Nephron (organoid): ENCODE measurements at regions not wholly inside any gene's neighbourhood (a gene's known extent, or its start where the extent isn't known, plus 50 kb on each side); places are given as distances from the start of the nearest gene placed in this dataset.
A peak's percentile ranks its signal among the peaks of the same experiment; 100 is the strongest.

Experiments used
- H3K27ac Mint-ChIP-seq, 3 experiments: 2 replicates each; pipeline ENCODE4 v1.8.0; 2020; ENCODE audit warnings: mixed read lengths in 3 of 3, mild to moderate bottlenecking in 2 of 3, moderate library complexity in 1 of 3
- H3K27me3 Mint-ChIP-seq: 2 replicates; pipeline ENCODE4 v1.8.0; 2021; ENCODE audit warnings: low read depth, mild to moderate bottlenecking, moderate library complexity, mixed read lengths
- H3K36me3 Mint-ChIP-seq: 2 replicates; pipeline ENCODE4 v1.8.0; 2020; ENCODE audit warnings: low read depth, mixed read lengths
- H3K4me1 Mint-ChIP-seq: 2 replicates; pipeline ENCODE4 v1.8.0; 2020; ENCODE audit warnings: mixed read lengths
- H3K4me3 Mint-ChIP-seq, 3 experiments: 2 replicates each; pipeline ENCODE4 v1.8.0; 2020; ENCODE audit warnings: mild to moderate bottlenecking in 3 of 3, mixed read lengths in 3 of 3, moderate library complexity in 2 of 3
- H3K9me3 Mint-ChIP-seq: 2 replicates; pipeline ENCODE4 v1.8.0; 2020; ENCODE audit warnings: mixed read lengths
- CTCF ChIP-seq, 3 experiments: fragments of 200-600 bp; sonication (generic); IDR thresholded peaks; one replicate each; pipeline ENCODE4 v1.5.0; 2021; ENCODE audit warnings: antibody characterized with exemption in 3 of 3; ENCODE audit not compliant: unreplicated experiment in 3 of 3

GRCh38 chr1:81594206-81594605 lies 206.5 kb upstream of the ADGRL2 start:
- no peak for TF ChIP-seq CTCF (IDR thresholded peaks at IDR 0.05; ENCODE audit: unreplicated experiment in 3 of 3)
- Mint-ChIP-seq H3K27me3 (no peaks in the 10 kb centered on the region), H3K27ac (no peak overlapping the region), H3K36me3 (no peaks in the 10 kb centered on the region), H3K9me3 (no peaks in the 10 kb centered on the region), H3K4me1 (no peaks in the 10 kb centered on the region), H3K4me3 (no peak overlapping the region)

- Mint-ChIP-seq H3K27ac (no peak overlapping the region), H3K9me3 (no peaks in the 10 kb centered on the region), H3K4me1 (peaks cover 7% of the 10 kb centered on the region), H3K4me3 (no peak overlapping the region), H3K27me3 (no peaks in the 10 kb centered on the region), H3K36me3 (no peaks in the 10 kb centered on the region)
- TF ChIP-seq CTCF (IDR thresholded peaks at IDR 0.05; ENCODE audit: unreplicated experiment in 3 of 3) = no peak
Measured at GRCh38 chr1:81592233-81592632, 208.5 kb upstream of the ADGRL2 start.

GRCh38 chr1:81590171-81590570 lies 210.6 kb upstream of the ADGRL2 start:
- no peaks in the 10 kb centered on the region for H3K9me3 Mint-ChIP-seq
- H3K36me3 Mint-ChIP-seq = no peaks in the 10 kb centered on the region
- no peak overlapping the region for H3K4me3 Mint-ChIP-seq
- no peak overlapping the region for H3K27ac Mint-ChIP-seq
- peaks cover 7% of the 10 kb centered on the region for H3K4me1 Mint-ChIP-seq
- TF ChIP-seq CTCF (IDR thresholded peaks at IDR 0.05; ENCODE audit: unreplicated experiment in 3 of 3) = no peak
- no peaks in the 10 kb centered on the region for H3K27me3 Mint-ChIP-seq

GRCh38 chr1:81588149-81588548 lies 212.6 kb upstream of the ADGRL2 start:
- no peak for TF ChIP-seq CTCF (IDR thresholded peaks at IDR 0.05; ENCODE audit: unreplicated experiment in 3 of 3)
- H3K36me3 Mint-ChIP-seq = no peaks in the 10 kb centered on the region
- H3K27me3 Mint-ChIP-seq = no peaks in the 10 kb centered on the region
- H3K4me1 Mint-ChIP-seq = peaks cover 17% of the 10 kb centered on the region
- H3K9me3 Mint-ChIP-seq = no peaks in the 10 kb centered on the region
- H3K27ac Mint-ChIP-seq = no peak overlapping the region
- H3K4me3 Mint-ChIP-seq = no peak overlapping the region

- H3K27ac Mint-ChIP-seq = peak overlapping the region in 1 of 3 experiments; percentile 2
- no peak for TF ChIP-seq CTCF (IDR thresholded peaks at IDR 0.05; ENCODE audit: unreplicated experiment in 3 of 3)
- peaks cover 23% of the 10 kb centered on the region for H3K4me1 Mint-ChIP-seq
- H3K27me3 Mint-ChIP-seq = no peaks in the 10 kb centered on the region
- H3K4me3 Mint-ChIP-seq = no peak overlapping the region
- no peaks in the 10 kb centered on the region for H3K36me3 Mint-ChIP-seq
- no peaks in the 10 kb centered on the region for H3K9me3 Mint-ChIP-seq
Measured at GRCh38 chr1:81587426-81587825, 213.3 kb upstream of the ADGRL2 start.

- Mint-ChIP-seq H3K4me3 (no peak overlapping the region), H3K36me3 (no peaks in the 10 kb centered on the region), H3K4me1 (peaks cover 28% of the 10 kb centered on the region), H3K9me3 (no peaks in the 10 kb centered on the region), H3K27ac (peak overlapping the region in 2 of 3 experiments; percentile 47 to 58), H3K27me3 (no peaks in the 10 kb centered on the region)
- TF ChIP-seq CTCF (IDR thresholded peaks at IDR 0.05; ENCODE audit: unreplicated experiment in 3 of 3) = no peak
Measured at GRCh38 chr1:81585371-81585770, 215.4 kb upstream of the ADGRL2 start.
